ENCODE measurements at regions not wholly inside any gene's neighbourhood (a gene's known extent, or its start where the extent isn't known, plus 50 kb on each side); places are given as distances from the start of the nearest gene placed in this dataset.

DNA sequence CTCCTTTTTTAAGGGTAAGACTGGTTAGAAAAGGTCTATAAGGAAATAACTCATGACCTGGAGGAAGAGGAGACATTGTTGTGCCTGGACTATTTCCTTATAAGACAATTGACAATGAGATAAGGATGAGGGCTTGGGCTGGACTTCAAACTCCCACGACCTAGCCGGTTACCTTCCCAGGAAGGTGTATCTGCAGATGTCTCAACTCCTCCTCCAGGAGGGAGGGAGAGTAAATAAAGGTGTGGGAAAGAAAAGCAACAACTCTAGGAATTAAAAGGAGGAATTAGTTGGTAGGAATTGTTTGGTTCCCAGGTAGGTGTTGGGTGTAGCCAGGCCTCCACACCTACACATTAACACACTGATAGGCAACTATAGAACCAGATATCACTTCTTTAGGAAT is 97.8 kb upstream of the TBL1XR1 start:
- TF ChIP-seq, protein P1, sequence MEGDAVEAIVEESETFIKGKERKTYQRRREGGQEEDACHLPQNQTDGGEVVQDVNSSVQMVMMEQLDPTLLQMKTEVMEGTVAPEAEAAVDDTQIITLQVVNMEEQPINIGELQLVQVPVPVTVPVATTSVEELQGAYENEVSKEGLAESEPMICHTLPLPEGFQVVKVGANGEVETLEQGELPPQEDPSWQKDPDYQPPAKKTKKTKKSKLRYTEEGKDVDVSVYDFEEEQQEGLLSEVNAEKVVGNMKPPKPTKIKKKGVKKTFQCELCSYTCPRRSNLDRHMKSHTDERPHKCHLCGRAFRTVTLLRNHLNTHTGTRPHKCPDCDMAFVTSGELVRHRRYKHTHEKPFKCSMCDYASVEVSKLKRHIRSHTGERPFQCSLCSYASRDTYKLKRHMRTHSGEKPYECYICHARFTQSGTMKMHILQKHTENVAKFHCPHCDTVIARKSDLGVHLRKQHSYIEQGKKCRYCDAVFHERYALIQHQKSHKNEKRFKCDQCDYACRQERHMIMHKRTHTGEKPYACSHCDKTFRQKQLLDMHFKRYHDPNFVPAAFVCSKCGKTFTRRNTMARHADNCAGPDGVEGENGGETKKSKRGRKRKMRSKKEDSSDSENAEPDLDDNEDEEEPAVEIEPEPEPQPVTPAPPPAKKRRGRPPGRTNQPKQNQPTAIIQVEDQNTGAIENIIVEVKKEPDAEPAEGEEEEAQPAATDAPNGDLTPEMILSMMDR (IDR thresholded peaks at IDR 0.05): no peak
- TF ChIP-seq POLR2A (IDR thresholded peaks at IDR 0.05; ENCODE audit: low read depth): no peak
- no peak for TF ChIP-seq EP300 (IDR thresholded peaks at IDR 0.05)
- TF ChIP-seq POLR2AphosphoS5 (IDR thresholded peaks at IDR 0.05): no peak
- Histone ChIP-seq H3K27me3 (no peaks in the 10 kb centered on the region), H3K36me3 (no peaks in the 10 kb centered on the region), H3K4me3 (no peak overlapping the region), H3K27ac (replicated peaks in 1 of 4) (no peak overlapping the region), H3K4me1 (peaks cover 9 to 18% (median 13%) of the 10 kb centered on the region in 4 donors), H3K9me3 (no peaks in the 10 kb centered on the region)
- WGBS: 77% methylated on average over 2 of the region's 2 CpGs
- no peak for DNase-seq (ENCODE audit: extremely low spot score)
- intact Hi-C loops (cut with DNase I): no loop called here

DNA sequence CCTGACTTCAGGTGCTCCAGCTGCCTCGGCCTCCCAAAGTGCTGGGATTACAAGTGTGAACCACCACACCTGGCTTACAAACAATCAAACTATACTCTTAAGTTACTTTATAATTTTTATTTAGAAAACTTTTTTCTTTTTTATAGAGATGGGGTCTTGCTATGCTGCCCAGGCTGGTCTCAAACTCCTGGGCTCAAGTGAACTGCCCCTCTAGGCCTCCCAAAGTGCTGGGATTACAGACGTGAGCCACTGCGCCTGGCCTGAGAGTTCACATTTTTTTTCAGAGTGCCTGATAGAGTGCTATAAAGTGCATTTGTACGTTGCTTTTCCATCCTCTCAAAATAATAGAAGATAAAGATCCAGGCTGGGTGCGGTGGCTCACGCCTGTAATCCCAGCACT is 102.0 kb upstream of the TBL1XR1 start:
- TF ChIP-seq EP300 (IDR thresholded peaks at IDR 0.05) (no peak), POLR2A (IDR thresholded peaks at IDR 0.05; ENCODE audit: low read depth) (no peak)
- no peak overlapping the region for H3K4me3 ChIP-seq
- no peaks in the 10 kb centered on the region for H3K9me3 ChIP-seq
- intact Hi-C loops (cut with DNase I): no loop called here
- WGBS: 98% methylated on average over 6 of the region's 6 CpGs
- H3K27ac ChIP-seq (replicated peaks in 1 of 4): no peak overlapping the region
- DNase-seq (ENCODE audit: extremely low spot score): no peak
- H3K4me1 ChIP-seq: peaks cover 2 to 10% (median 7%) of the 10 kb centered on the region in 4 donors
- H3K27me3 ChIP-seq: no peaks in the 10 kb centered on the region
- no peaks in the 10 kb centered on the region for H3K36me3 ChIP-seq

DNA sequence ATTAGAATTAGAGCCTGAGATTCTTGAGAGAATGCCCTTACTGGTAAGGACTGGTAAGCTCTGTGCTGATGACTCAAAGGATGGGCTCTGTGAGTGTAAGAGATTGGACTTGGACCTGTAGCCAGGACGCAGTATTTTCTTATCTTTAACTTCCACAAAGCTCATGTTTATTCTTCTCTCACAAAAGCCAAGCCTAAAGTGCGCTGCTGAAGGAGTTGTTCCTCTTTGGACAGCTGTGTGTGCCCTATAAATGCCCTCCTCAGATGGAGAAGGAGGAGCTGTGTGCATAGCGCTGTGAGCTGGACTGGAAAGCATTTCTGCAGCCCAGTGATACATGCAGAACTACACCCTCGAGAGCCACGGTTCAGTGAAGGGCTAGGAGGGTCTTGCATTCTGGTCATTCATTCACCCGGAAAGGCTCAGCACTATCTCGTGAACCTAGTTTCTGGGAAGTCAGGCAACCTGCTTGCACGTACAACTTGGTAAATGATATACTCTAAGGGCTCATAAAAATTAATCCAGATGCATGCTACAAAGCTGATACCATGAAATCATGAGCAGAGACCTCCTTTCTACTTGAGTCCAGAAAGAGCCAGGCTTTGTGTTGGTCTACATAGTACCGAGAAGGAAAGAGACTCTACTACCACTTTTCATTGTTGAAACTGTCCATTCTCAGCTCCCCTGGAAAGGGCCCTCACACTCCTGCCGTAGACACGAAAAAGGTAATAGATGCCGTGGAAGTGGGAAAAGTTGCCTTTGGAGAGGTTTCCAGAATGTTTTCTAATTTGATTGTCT is 103.0 kb upstream of the TBL1XR1 start:
- Histone ChIP-seq H3K4me3 (no peak overlapping the region), H3K27me3 (no peaks in the 10 kb centered on the region), H3K36me3 (no peaks in the 10 kb centered on the region), H3K27ac (replicated peaks in 1 of 4) (no peak overlapping the region), H3K9me3 (no peaks in the 10 kb centered on the region), H3K4me1 (peaks cover 0 to 5% (median 0%) of the 10 kb centered on the region in 4 donors)
- TF ChIP-seq POLR2AphosphoS5 (IDR thresholded peaks at IDR 0.05): no peak
- TF ChIP-seq, protein P1 (IDR thresholded peaks at IDR 0.05): no peak
- TF ChIP-seq EP300 (IDR thresholded peaks at IDR 0.05): no peak
- no peak for TF ChIP-seq POLR2A (IDR thresholded peaks at IDR 0.05; ENCODE audit: low read depth)
- DNase-seq (ENCODE audit: extremely low spot score): no peak
- 74% methylated on average over 12 of the region's 12 CpGs for WGBS
- intact Hi-C loops (cut with DNase I): no loop called here

DNA sequence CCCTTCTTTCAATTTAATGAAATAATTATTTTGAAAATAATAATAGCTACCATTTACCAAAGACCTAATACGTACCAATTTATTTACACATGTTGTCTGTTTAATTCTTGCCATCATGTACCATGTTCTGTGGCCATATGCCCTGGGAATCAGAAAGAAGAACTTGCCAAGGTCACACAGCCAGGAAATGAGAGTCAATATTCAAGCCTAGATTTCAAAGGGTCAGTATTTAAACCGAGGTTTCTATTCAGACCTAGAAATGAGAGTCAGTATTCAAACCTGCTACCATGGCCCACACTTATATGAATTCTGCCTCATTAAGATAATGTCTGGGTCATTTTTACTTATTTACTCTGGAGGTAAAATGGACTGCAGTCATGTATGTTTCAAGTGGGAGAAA is 103.6 kb upstream of the TBL1XR1 start:
- Histone ChIP-seq H3K27ac (replicated peaks in 1 of 4) (no peak overlapping the region), H3K4me1 (peaks cover 0 to 5% (median 0%) of the 10 kb centered on the region in 4 donors), H3K4me3 (no peak overlapping the region), H3K9me3 (no peaks in the 10 kb centered on the region), H3K36me3 (no peaks in the 10 kb centered on the region), H3K27me3 (no peaks in the 10 kb centered on the region)
- no peak for TF ChIP-seq EP300 (IDR thresholded peaks at IDR 0.05)
- TF ChIP-seq, protein P1 (IDR thresholded peaks at IDR 0.05): no peak
- no peak for TF ChIP-seq POLR2A (IDR thresholded peaks at IDR 0.05; ENCODE audit: low read depth)
- no peak for DNase-seq (ENCODE audit: extremely low spot score)
- intact Hi-C loops (cut with DNase I): no loop called here
- 82% methylated on average over 2 of the region's 2 CpGs for WGBS

DNA sequence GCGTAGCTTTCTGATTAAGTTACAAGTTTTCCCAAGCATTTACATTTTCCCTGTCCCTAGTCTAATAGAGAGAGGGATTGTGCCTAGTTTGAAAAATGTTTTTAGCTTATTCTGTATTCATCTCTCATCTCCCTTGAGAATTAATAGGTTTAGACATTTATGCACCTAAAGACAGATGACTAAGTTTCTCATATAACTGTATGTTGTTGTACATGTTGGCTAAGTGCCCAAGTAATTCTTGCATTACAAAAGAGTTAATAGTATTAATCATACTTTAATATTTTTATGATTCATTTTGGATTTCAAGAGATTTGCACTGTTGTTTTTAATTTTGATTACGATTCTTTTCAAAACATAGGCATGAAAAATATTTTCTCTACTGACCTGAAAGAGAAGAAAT is 109.0 kb upstream of the TBL1XR1 start:
- Histone ChIP-seq H3K27ac (replicated peaks in 1 of 4) (no peak overlapping the region), H3K27me3 (no peaks in the 10 kb centered on the region), H3K4me1 (no peaks in the 10 kb centered on the region), H3K4me3 (no peak overlapping the region), H3K9me3 (peaks cover 0 to 14% (median 4%) of the 10 kb centered on the region in 4 donors), H3K36me3 (no peaks in the 10 kb centered on the region)
- intact Hi-C loops (cut with DNase I): no loop called here
- DNase-seq (ENCODE audit: extremely low spot score): no peak
- 88% methylated on average over 2 of the region's 2 CpGs for WGBS
- no peak for TF ChIP-seq POLR2AphosphoS5 (IDR thresholded peaks at IDR 0.05)
- TF ChIP-seq EP300 (IDR thresholded peaks at IDR 0.05): no peak
- no peak for TF ChIP-seq POLR2A (IDR thresholded peaks at IDR 0.05; ENCODE audit: low read depth)
- TF ChIP-seq, protein P1 (IDR thresholded peaks at IDR 0.05): no peak
